ENCODE measurements at regions not wholly inside any gene's neighbourhood (a gene's known extent, or its start where the extent isn't known, plus 50 kb on each side); places are given as distances from the start of the nearest gene placed in this dataset.

DNA sequence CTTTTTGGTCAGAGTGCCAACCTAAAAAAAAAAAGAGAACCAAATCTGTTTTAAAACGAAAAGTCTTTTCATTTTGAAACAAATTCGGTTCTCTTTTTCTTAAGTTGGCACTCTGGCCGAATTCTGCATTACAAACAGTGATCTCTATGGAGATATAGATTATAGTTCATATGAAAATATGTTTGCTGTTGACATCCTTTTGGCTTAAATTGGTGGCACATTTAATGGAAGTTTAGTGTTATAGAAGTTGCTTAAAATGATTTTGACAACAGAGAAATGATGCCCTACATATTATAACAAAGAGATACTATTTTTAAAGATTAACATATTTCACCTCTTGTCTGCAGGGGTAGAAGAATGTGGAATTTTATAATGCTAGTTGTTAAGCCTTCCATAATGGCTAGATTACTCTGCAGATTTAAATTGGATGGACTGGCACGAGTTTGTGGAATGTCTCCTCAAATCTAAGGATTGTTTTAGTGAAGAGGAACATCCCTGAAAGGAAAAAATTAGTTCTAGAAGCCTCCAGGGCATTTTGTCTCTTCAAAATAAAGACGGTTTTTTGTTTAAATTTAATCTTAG lies 222.9 kb upstream of the CDH2 start:
- no peak for DNase-seq (ENCODE audit: low spot score)

DNA sequence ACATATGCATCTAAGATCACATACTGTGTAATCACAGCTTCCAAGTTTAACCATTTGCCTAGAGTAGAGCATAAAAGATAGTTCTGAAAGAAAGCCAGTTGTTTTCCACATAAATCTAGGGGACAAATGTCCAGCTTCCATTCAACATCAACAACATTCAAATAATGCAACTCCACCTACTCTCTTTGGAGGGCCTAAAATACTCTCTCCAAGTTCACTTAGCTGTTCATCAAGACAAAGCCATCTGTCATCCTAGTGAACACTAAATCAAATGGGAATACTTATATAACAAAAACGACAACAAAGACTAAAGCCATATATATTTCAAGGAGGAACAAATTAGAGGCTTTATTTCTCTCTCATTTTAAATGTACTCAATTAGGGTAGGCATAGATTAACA lies 221.5 kb upstream of the CDH2 start:
- no peak for DNase-seq (ENCODE audit: low spot score)

DNA sequence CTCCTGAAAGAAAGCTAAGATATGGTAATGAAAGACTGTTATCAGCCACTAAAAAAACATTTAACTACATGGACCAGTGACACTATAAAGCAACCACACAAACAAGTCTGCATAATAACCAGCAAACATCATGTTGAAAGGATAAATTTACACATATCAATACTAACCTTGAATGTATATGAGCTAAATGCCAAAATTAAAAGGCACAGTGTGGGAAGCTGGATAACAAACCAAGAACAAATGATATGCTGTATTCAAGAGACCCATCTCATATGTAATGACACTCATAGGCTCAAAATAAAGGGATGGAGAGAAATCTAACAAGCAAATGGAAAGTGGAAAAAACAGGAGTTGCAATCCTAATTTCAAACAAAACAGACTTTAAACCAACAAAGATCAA lies 213.1 kb upstream of the CDH2 start:
- no peak for DNase-seq (ENCODE audit: low spot score)

DNA sequence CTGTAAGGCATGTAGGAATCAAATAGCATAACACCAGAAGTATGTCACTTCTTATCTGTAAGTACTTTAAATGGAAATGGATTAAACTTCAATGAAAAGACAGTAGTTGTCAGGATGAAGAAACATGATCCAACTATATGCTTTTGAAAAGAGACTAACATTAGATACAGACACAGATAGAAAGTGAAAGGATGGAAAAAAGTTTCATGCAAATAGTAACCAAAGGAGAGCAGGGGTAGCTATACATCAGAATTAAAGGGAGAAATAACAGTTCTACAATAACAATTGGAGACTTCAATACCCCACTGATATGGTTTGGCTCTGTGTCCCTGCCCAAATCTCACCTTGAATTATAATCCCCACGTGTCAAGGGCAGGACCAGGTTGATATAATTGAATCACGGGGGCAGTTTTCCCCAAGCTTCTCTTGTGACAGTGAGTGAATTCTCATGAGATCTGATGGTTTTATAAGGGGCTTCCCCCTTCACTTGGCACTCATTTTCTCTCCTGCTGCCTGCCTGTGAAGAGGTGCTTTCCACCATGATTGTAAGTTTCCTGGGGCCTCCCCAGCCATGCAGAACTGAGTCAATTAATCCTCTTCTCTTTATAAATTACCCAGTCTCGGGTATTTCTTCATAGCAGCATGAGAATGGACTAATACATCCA lies 205.4 kb upstream of the CDH2 start:
- no peak for DNase-seq (ENCODE audit: low spot score)

DNA sequence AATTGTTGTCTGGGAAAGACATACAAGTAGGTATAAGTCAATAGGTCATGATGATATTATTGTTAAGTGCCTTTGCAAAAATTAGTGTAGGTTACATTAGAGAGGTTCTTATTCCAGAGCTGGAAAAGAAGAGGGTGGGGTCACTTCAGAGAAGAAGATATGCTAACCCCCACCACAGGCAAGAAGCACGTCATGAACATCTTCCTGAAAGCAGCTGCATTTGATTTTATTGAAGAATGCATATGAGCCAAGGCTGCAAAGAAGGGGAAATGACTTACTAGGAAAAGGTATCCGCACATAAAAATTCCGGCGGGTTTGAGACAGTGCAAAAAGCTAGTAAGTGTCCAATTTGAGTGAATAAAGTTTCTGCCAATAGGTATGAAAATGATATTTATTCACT lies 195.3 kb upstream of the CDH2 start:
- DNase-seq (ENCODE audit: low spot score) = no peak

DNA sequence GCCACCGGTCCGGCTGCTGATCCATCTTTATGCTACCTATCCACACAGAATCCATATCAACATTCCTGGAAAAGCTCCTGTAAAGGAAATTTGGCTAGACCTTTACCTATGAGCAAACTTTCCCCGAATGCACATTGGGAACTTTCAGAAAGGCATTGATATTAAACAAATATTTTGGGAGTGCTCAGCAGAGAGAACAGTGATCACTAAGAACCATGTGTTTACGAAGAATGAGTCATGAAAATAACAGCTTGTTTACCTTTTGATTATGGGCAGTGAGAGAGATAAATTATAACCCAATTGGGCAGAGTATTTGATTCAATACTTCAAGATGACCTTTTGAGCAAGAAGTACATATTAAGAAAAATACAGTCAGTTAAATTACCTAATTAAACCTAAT lies 189.7 kb upstream of the CDH2 start:
- DNase-seq (ENCODE audit: low spot score) = no peak

DNA sequence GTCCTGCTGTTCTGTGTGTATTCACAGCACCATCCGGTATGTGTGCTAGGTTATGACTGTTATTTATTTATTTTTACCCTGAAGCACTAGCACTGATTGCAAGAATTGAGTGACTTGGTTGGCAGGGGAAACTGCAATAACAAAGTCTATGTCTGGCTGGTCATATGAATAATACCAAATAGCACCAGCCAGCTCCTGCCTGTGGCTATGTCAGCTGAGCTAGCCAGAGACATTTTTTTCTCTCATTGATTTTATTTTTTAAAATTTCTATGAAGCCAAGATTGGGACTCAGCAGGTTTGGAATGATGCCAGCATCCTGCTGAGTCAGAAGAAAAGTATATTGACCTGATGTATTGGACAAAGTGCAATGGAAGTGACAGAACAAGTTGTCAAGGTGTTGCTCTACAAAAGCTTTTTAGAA lies 188.5 kb upstream of the CDH2 start:
- no peak for DNase-seq (ENCODE audit: low spot score)

DNA sequence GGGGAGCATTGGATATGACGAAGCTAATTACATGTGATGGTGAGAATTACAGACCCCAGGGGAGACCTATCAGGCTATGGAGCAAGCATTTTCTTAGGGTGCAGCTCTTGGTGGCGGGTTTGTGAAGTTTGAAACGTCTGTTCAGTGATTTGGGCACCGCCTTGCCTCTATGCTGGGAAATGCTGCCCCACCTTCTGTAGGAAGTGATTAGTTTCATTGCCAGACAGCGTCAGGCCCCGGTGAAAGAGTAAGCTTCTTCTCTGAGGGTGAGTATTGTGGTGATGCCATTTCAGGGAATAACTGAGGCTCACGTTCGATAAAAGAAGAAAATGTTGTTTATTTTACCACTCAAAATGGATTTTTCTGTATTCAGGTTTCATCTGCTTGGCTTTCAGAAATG lies 186.2 kb upstream of the CDH2 start:
- DNase-seq (ENCODE audit: low spot score) = no peak

DNA sequence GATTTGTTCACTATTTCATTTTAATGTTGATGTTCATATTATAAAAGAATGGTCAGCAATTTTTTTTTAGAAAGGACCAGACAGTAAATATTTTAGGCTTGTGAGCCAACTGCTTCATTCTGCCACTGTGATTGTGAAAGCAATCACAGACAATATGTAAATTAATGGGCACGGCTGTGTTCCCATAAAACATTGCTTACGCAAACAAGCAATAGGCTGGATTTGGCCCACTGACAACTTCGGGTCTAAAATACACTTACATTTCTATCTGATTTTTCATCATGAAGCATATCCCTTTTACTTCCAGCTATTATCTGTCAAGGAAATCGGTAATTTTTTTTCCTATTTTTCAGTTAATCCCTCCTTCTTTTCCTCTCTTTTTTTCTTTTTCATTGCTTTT lies 182.2 kb upstream of the CDH2 start:
- no peak for DNase-seq (ENCODE audit: low spot score)

DNA sequence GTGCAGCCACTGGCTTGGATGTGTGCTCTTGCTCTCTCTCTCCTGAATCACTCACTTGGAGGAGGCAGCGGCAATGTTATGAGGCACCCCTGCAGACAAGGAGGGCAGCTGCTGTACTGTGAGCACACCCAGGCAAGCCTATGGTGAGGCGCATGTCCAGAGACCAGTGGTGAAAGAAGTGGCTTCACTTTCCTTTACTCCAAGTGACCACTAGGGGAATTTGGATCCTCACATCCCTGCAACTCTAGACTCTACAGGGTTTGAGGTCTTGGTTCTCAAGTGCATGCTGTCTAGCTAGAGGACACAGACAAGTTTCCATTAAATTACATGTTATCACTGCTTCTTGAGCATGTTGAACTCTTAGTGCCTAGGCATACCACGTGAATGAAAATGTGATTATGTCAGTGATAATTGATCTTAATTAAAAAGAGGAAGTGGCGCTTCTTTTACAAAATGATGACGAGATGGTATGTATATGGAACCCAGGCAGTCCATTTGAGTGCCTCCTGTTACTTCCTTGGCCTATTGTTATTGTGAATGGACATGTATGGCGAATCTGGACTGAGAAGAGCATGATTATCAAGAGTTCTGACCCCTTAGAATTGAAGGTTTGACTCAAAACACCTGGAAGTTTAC lies 181.0 kb upstream of the CDH2 start:
- peak; percentile 4 for DNase-seq (ENCODE audit: low spot score)

DNA sequence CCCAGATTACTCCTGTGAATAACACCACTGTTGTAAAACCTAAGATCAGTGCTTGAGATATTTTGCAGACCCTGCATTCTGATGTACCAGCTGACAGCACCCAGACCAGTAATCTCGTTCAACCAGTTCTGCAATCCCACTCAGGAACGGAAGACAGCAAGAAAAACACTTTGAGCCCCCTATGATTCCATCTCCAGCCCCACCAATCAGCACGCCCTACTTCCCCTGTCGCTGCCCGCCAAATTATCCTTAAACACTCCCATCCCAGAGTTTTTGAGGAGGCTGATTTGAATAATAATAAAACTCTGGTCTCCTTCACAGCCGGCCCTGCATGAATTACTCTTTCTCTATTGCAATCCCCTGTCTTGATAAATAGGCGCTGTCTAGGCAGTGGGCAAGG lies 173.9 kb upstream of the CDH2 start:
- DNase-seq (ENCODE audit: low spot score) = no peak

DNA sequence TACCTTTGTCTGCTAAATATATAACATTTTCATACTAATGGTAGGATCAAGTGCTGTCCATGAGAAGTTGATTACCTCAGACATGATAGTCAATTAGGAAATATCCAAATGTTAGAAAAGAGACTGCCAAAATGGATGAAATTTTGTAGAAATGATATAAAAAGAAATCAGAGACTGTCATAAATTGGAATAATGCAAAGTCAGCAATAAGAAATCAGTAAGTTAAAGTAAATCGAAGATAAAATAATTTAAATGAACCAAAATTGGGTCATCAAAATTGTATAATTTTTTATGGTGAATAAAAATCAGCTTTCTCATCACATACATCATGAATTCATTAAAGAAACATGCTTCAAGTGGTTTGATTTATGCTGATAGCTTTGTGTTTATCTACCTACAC lies 165.3 kb upstream of the CDH2 start:
- DNase-seq (ENCODE audit: low spot score) = no peak

DNA sequence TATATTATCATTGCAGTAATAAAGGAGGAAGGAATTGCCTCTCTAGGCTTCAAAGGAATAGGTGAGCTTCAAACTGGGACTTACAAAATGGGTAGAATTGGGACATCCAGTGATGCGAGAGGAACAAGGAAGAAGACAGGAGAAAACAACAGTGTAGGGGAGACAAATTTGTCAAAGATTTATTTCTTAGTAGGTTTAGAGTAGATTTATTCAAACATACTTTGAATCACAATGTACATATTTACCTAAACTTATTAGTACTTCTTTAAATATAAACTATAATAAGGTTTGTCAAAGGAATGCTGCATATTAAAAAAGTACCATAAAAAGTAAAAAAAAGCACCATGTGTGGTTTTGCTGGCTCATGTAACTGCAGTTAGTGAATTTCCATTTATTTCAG lies 161.4 kb upstream of the CDH2 start:
- DNase-seq (ENCODE audit: low spot score) = no peak

DNA sequence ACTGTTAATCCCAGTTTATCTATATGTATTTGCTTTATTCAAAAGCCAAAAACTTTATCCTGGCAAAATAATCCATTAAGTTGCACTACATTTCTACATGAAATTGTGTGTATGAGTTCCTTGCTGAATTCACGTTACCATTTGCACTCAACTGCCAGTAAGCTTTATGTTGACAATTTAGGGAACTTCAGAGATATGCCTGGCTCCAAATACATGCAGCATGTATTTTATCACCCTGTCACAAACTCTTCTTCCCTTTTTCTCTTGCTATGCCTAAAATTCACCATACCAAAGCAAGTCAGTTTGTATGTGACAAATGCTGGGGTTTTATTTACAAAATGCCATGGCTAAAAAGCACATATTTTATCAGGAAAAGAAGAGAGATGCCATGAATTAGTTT lies 157.6 kb upstream of the CDH2 start:
- DNase-seq (ENCODE audit: low spot score) = no peak

DNA sequence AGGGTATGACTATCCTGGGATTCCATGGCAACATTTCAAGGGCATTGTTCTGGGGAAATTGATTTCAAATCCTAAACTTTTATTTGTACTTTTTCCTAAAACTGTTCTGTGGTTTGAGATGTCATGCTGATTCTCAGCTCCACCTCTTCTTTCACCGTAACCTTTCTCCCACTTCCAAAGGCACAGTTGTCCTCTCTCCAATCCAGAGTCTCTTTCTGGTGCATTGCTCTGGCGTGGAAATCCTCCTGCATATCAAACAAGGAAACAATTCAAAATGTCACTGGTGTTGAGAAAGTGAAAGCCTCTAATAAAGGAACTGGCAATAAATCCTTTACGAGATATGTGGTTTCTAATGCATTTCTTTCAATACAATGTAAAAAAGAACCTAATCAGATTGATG lies 155.1 kb upstream of the CDH2 start:
- DNase-seq (ENCODE audit: low spot score) = no peak

DNA sequence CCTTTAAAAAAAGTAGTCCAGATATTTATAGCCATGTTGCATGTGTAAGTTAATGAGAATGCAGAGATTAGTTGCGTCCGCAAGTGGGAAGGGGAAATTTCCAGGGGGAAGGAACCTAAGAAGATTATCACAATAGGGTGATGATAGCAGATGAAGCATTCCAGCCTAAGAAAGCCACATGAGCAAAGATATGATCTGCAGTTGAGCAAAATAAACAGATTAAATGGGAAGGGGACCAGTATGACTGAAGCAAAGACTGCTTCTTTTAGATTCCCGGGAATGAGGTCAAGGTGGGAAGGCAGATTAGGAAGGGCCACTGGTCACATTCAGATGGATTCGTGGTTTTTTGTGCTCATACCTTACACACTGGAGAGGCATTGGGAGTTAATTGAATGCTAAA lies 154.6 kb upstream of the CDH2 start:
- DNase-seq (ENCODE audit: low spot score) = no peak

DNA sequence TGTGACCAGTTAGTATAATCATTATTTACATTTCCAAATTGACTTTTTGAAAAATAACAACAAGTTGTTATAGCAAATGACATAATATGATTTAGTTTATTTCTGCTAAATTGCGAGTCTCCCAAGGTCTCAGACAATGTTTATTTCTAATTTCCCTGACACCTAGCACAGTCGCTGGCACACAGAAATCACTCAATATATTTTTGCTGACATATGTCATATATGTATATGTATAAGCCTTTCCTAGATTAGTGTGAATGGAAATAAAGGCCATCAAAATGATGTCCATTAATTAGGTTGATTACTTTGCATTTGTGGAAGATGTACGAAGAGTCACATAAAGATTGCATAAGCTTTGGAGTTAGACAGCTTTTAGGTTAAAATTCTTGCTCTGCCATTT lies 136.7 kb upstream of the CDH2 start:
- DNase-seq (ENCODE audit: low spot score) = no peak

DNA sequence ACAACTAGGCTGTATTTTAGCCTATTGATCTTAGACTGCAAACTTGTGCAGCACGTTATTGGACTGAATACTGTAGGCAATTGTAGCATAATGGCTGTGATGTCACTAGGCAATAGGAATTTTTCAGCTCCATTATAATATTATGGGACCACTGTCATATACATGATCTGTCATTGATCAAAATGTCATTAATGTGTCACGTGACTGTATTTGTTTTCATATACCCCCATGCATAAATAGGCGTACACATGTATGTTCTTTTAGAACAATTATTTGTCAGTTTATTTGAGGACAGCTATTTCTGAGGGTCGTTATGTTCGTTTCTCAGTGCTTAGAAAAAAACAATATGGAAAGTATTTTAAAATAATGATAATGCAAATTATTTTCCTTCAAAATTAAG lies 111.9 kb upstream of the CDH2 start:
- DNase-seq (ENCODE audit: low spot score) = no peak

DNA sequence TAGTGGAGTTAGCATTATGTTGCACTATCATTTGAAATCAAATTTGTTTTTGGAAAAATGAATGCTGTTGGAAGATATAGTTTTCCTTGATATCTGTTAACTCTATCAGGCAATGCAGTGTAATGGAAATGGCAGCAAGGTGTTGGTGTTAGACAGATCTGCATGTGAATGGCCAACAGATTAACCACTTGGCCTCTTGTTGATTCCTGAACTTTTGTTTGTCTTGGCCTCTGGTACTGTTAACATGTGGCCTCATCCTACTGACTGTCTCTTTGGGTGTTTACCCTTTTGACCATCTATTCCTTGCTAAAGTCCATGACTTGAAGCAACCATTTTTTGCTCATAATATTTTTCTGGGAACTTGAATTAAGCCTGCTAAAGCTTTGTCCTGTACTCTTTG lies 110.2 kb upstream of the CDH2 start:
- no peak for DNase-seq (ENCODE audit: low spot score)

DNA sequence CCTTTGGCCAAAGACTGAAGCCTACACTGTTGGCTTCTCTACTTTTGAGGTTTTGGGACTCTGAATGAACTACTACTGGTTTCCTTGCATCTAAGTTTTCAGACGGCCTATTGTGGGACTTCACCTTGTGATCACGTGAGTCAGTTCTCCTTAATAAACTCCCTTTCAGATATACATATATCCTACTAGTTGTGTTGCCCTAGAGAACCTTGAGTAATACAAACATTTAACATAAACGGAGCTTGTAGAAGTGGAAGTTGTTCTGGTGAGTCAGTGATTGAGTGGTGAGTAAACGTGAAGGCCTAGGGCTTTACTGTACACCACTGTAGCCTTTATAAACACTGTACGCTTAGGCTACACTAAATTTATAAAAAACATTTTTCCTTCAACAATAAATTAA lies 107.2 kb upstream of the CDH2 start:
- DNase-seq (ENCODE audit: low spot score) = no peak

DNA sequence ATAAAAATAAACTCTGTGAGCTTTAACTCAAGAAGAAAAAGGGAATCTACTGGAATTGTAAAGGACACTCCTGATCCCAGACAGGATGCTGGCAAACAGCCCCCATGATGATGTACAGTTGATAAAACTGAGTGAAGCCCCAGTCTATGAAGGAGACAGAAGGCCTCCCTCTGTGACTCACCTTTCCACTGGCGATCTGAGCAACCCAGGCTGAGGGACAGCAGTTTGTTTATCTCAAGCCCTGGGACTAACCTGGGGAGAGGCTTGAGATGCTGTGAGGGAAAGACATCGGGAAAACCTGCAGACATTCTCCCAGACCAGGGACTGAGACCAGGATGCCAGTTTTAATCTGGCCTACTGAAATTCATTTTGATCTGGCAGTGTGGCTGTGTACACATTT lies 104.5 kb upstream of the CDH2 start:
- no peak for DNase-seq (ENCODE audit: low spot score)

DNA sequence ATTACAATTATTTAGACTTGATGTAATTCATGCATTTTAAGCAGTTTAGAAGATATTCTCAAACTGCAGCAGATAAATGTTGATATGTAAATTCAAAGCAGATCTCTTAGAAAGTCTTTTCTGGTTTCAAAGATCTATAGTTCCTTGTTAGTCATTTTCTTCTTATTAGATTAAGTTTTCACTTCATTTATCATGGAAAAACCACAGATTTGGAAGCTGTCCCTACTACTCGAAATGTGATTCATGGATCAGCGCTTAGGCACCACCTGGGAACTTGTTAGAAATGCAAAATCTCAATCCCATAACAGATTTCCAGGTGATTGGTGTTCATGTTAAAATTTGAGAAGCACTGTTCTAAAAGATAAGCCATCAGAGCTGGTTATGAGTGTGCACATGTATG lies 92.8 kb upstream of the CDH2 start:
- DNase-seq (ENCODE audit: low spot score) = no peak

DNA sequence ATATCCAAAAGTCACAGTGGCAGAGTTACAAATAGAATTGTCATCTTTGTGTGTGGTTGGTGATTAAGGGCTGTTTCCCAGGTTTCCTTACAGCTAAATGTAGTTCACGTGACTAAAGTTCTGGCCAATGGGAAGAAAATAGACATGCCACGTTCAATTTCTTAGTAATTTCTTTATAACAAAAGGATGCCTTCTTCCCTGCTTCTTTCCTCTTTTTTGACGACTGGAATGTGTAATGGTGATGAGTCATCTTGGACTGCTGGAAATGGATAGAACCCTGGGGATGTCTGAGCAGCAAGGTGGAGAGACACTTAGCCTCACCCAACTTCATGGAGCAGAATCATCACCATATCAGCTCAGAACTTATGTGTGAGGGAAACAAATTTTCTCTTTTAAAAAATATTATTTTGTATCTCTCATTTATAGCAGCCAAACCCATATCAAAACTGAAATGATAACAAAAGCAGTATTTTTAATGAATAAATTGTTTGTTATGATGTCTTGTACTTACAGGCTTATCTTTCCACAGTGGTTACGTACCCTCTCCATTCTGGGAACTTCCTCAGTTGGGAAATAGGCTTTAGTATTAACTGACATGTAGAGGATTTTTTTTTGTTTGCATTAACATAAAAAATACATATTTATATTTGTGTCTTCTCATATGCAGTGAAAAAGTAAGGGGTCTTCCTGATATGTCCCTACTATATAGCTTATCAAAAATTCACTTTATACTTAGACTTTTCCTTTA lies 91.1 kb upstream of the CDH2 start:
- no peak for DNase-seq (ENCODE audit: low spot score)
